MM.1S (cell line): ENCODE measurements at regions not wholly inside any gene's neighbourhood (a gene's known extent, or its start where the extent isn't known, plus 50 kb on each side); places are given as distances from the start of the nearest gene placed in this dataset.

Experiments used
- DNase-seq: peaks from one replicate; pipeline ENCODE4 v3.0.0-alpha.2; 2015
- H2AFZ ChIP-seq: fragments of 300-600 bp; sonication (generic); 2 replicates; pipeline ENCODE4 v1.6.0; 2016; ENCODE audit warnings: antibody characterized with exemption, low read length
- H3F3A ChIP-seq: fragments of 300-600 bp; sonication (generic); 2 replicates; pipeline ENCODE4 v1.6.1; 2016; ENCODE audit warnings: mild to moderate bottlenecking, antibody characterized with exemption, low read length, moderate library complexity, mixed read lengths; ENCODE audit not compliant: insufficient read depth
- H3K27ac ChIP-seq: fragments of 300-600 bp; sonication (generic); 2 replicates; pipeline ENCODE4 v1.5.1; 2016; ENCODE audit warnings: mild to moderate bottlenecking, low read length
- H3K27me3 ChIP-seq: fragments of 300-600 bp; sonication (generic); replicated peaks from 2 replicates; pipeline ENCODE4 v1.6.0; 2016; ENCODE audit warnings: low read length; ENCODE audit not compliant: insufficient read depth
- H3K36me3 ChIP-seq: fragments of 300-600 bp; sonication (generic); replicated peaks from 2 replicates; pipeline ENCODE4 v1.6.1; 2016; ENCODE audit warnings: mild to moderate bottlenecking, low read length, mixed read lengths; ENCODE audit not compliant: insufficient read depth
- H3K4me1 ChIP-seq: fragments of 300-600 bp; sonication (generic); 2 replicates; pipeline ENCODE4 v1.6.1; 2016; ENCODE audit warnings: low read length, mixed read lengths
- H3K4me2 ChIP-seq: fragments of 300-600 bp; sonication (generic); 2 replicates; pipeline ENCODE4 v1.6.0; 2016; ENCODE audit warnings: low read depth, low read length
- H3K4me3 ChIP-seq: fragments of 300-600 bp; sonication (generic); 2 replicates; pipeline ENCODE4 v1.5.1; 2016; ENCODE audit warnings: low read length, mixed read lengths
- H3K79me2 ChIP-seq: fragments of 300-600 bp; sonication (generic); 2 replicates; pipeline ENCODE4 v1.6.1; 2016; ENCODE audit warnings: mixed run types, low read length, mixed read lengths
- H3K9ac ChIP-seq: fragments of 300-600 bp; sonication (generic); 2 replicates; pipeline ENCODE4 v1.6.1; 2016; ENCODE audit warnings: low read length, mixed read lengths
- H3K9me2 ChIP-seq: fragments of 300-600 bp; sonication (generic); replicated peaks from 2 replicates; pipeline ENCODE4 v1.6.1; 2016; ENCODE audit warnings: mild to moderate bottlenecking, low read length, mixed read lengths; ENCODE audit not compliant: insufficient read depth
- H3K9me3 ChIP-seq: fragments of 300-600 bp; sonication (generic); replicated peaks from 2 replicates; pipeline ENCODE4 v1.6.1; 2016; ENCODE audit warnings: mild to moderate bottlenecking, low read length, mixed read lengths; ENCODE audit not compliant: insufficient read depth
- H4K20me1 ChIP-seq: fragments of 300-600 bp; sonication (generic); 2 replicates; pipeline ENCODE4 v1.6.1; 2016; ENCODE audit warnings: mild to moderate bottlenecking, low read length, moderate library complexity, mixed read lengths; ENCODE audit not compliant: insufficient read depth
- EZH2 ChIP-seq: fragments of 300-600 bp; sonication (generic); optimal IDR thresholded peaks from 2 replicates; pipeline ENCODE3; 2017; ENCODE audit warnings: low read depth, mild to moderate bottlenecking, antibody characterized with exemption, low read length, mixed read lengths
- EZH2phosphoT487 ChIP-seq: fragments of 300-600 bp; sonication (generic); IDR thresholded peaks from 2 replicates; pipeline ENCODE4 v1.6.1; 2018; ENCODE audit warnings: antibody characterized with exemption, low read length
- TF ChIP-seq, protein P1 (sequence below): fragments of 300-600 bp; sonication (generic); IDR thresholded peaks from 2 replicates; pipeline ENCODE4 v1.5.1; 2016; ENCODE audit warnings: antibody characterized with exemption, low read length, mixed read lengths

DNA sequence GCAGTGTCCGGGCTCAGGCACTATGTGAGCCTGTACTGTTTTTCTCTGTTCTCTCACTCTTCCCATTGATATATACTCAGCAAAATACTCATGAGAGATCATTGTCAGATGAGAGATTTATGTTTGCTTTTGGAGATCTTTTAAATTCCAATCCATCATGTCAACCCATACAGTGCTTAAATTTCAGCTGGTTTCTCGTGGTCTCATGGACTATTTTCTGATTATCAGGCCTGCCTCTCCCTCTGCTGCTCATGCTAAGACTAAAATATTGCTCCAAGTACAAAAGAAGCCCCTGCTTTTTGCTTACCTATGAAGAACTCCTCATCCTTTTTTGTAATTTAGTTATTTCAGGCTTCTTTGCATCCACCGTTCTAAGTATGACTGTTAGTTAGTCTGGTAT is 547.2 kb downstream of the KCNJ2 start:
- Histone ChIP-seq H3K9ac (no peak overlapping the region), H3K27ac (no peak overlapping the region), H3K4me3 (no peak overlapping the region), H3K4me1 (no peaks in the 10 kb centered on the region), H3K9me2 (no peaks in the 10 kb centered on the region), H4K20me1 (no peaks in the 10 kb centered on the region), H3K27me3 (no peaks in the 10 kb centered on the region), H3K36me3 (no peaks in the 10 kb centered on the region), H2AFZ (no peak overlapping the region), H3K79me2 (no peaks in the 10 kb centered on the region), H3K4me2 (no peak overlapping the region), H3K9me3 (no peaks in the 10 kb centered on the region), H3F3A (no peaks in the 10 kb centered on the region)
- no peak for DNase-seq
- TF ChIP-seq EZH2phosphoT487 (no peak), EZH2 (no peak)
- TF ChIP-seq, protein P1, sequence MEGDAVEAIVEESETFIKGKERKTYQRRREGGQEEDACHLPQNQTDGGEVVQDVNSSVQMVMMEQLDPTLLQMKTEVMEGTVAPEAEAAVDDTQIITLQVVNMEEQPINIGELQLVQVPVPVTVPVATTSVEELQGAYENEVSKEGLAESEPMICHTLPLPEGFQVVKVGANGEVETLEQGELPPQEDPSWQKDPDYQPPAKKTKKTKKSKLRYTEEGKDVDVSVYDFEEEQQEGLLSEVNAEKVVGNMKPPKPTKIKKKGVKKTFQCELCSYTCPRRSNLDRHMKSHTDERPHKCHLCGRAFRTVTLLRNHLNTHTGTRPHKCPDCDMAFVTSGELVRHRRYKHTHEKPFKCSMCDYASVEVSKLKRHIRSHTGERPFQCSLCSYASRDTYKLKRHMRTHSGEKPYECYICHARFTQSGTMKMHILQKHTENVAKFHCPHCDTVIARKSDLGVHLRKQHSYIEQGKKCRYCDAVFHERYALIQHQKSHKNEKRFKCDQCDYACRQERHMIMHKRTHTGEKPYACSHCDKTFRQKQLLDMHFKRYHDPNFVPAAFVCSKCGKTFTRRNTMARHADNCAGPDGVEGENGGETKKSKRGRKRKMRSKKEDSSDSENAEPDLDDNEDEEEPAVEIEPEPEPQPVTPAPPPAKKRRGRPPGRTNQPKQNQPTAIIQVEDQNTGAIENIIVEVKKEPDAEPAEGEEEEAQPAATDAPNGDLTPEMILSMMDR, result no peak

DNA sequence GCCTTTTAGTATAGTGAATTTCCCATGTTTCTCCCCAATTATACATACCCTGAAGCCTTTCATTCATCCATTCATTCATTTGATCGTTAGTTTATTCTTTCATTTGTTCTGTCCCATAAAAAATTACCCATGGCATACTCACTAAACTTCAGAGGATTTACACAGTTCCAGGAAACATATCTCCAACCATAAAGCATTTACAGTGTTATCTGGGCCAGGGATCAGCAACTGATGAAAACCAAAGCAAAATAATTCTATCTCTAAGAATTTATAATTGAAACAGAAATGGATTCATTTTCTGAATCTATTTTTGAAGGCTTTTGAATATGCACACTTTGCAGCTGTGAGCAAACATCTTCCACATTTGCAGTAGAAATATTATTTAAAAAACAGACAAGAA is 547.7 kb downstream of the KCNJ2 start:
- TF ChIP-seq, protein P1, result no peak
- no peak for TF ChIP-seq EZH2phosphoT487
- TF ChIP-seq EZH2, result no peak
- DNase-seq, result no peak
- no peaks in the 10 kb centered on the region for H3K4me1 ChIP-seq
- H3F3A ChIP-seq, result no peaks in the 10 kb centered on the region
- H3K27me3 ChIP-seq, result no peaks in the 10 kb centered on the region
- no peaks in the 10 kb centered on the region for H3K9me2 ChIP-seq
- no peak overlapping the region for H3K9ac ChIP-seq
- no peak overlapping the region for H3K27ac ChIP-seq
- no peaks in the 10 kb centered on the region for H3K9me3 ChIP-seq
- no peak overlapping the region for H3K4me2 ChIP-seq
- H3K79me2 ChIP-seq, result no peaks in the 10 kb centered on the region
- H3K4me3 ChIP-seq, result no peak overlapping the region
- H4K20me1 ChIP-seq, result no peaks in the 10 kb centered on the region
- H3K36me3 ChIP-seq, result no peaks in the 10 kb centered on the region
- H2AFZ ChIP-seq, result no peak overlapping the region

DNA sequence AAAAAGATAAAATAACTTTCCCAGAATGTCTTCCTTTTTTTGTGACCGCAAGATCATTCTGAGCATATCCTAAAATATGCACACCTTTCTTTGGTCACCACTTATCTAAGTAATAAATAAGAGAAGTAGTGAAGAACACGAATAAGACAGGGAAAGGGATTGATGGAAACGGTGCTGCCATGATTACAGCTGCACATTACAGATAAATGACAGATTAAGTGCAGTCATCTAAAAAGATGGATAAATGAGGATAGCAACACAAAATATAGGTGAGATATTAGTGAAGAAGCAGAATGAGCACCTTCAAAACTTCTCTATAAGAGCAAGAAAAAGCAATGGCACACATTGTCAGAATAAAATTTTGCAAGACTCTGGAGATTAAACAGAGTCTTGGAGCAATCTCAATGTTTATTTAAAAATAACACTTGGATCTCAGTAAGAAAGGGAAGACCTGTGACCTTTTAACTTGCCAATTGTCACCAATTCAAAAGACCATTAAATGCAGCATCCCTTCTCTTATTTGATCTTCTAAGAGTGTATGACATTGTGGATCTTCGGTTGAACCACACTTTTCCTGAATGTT is 567.1 kb downstream of the KCNJ2 start:
- no peaks in the 10 kb centered on the region for H3K9me2 ChIP-seq
- H3K4me2 ChIP-seq, result no peak overlapping the region
- H3K4me3 ChIP-seq, result no peak overlapping the region
- H3K27me3 ChIP-seq, result no peaks in the 10 kb centered on the region
- H2AFZ ChIP-seq, result no peak overlapping the region
- H3K36me3 ChIP-seq, result no peaks in the 10 kb centered on the region
- DNase-seq, result no peak
- no peak overlapping the region for H3K27ac ChIP-seq
- no peaks in the 10 kb centered on the region for H3K79me2 ChIP-seq
- no peaks in the 10 kb centered on the region for H4K20me1 ChIP-seq
- no peaks in the 10 kb centered on the region for H3F3A ChIP-seq
- no peak overlapping the region for H3K9ac ChIP-seq
- H3K9me3 ChIP-seq, result no peaks in the 10 kb centered on the region
- no peak for TF ChIP-seq EZH2phosphoT487
- TF ChIP-seq EZH2, result no peak
- TF ChIP-seq, protein P1, result no peak
- H3K4me1 ChIP-seq, result no peaks in the 10 kb centered on the region
